Activated naive CD8-positive, alpha-beta T cell treated with anti-CD3 and anti-CD28 coated beads, Interleukin-2, amount 50 U/mL, for 24 hours (primary cell): ENCODE measurements at regions not wholly inside any gene's neighbourhood (a gene's known extent, or its start where the extent isn't known, plus 50 kb on each side); places are given as distances from the start of the nearest gene placed in this dataset.

Source experiments
- ATAC-seq: fragments of 150-1000 bp; cut with Tn5 transposase; one replicate; pipeline ENCODE4 v1.10.0; 2021
- DNase-seq: peaks from one replicate; pipeline ENCODE4 v3.0.0; 2021
- H3K27ac Mint-ChIP-seq: one replicate; pipeline ENCODE4 v1.8.0; 2021; ENCODE audit warnings: mild to moderate bottlenecking, mixed read lengths
- H3K27me3 Mint-ChIP-seq: one replicate; pipeline ENCODE4 v1.8.0; 2021; ENCODE audit warnings: mixed read lengths
- H3K36me3 Mint-ChIP-seq: one replicate; pipeline ENCODE4 v1.8.0; 2021; ENCODE audit warnings: low read depth, mixed read lengths
- H3K4me1 Mint-ChIP-seq: one replicate; pipeline ENCODE4 v1.8.0; 2021; ENCODE audit warnings: mixed read lengths
- H3K4me3 Mint-ChIP-seq: one replicate; pipeline ENCODE4 v1.8.0; 2021; ENCODE audit warnings: mild to moderate bottlenecking, moderate library complexity, mixed read lengths
- H3K9me3 Mint-ChIP-seq: one replicate; pipeline ENCODE4 v1.8.0; 2021; ENCODE audit warnings: mixed read lengths

DNA sequence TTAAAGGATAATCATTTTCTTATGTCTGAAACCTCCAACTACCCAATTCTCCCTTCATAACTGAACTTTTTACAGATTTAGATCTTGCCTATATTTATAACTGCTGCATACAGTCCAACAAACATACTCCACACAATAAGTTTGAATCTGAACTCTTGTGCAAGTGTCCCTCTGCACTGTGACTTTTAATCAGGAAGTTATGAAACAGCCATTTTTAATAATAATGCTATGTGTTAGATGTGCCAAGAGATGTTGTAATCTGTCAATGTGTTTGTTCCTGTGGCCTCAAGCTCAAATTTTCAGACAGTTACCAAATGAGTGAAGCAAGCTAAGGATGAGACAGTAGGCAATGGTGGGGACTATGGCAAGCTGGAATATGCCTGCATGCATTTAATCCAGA, 57.6 kb upstream of the MTAP start:
- no peaks in the 10 kb centered on the region for H3K36me3 Mint-ChIP-seq
- peaks cover 15% of the 10 kb centered on the region for H3K27me3 Mint-ChIP-seq
- no peaks in the 10 kb centered on the region for H3K9me3 Mint-ChIP-seq
- no peak for DNase-seq
- no peak overlapping the region for H3K27ac Mint-ChIP-seq
- H3K4me1 Mint-ChIP-seq = no peaks in the 10 kb centered on the region
- no peak overlapping the region for H3K4me3 Mint-ChIP-seq
- ATAC-seq = no peak

DNA sequence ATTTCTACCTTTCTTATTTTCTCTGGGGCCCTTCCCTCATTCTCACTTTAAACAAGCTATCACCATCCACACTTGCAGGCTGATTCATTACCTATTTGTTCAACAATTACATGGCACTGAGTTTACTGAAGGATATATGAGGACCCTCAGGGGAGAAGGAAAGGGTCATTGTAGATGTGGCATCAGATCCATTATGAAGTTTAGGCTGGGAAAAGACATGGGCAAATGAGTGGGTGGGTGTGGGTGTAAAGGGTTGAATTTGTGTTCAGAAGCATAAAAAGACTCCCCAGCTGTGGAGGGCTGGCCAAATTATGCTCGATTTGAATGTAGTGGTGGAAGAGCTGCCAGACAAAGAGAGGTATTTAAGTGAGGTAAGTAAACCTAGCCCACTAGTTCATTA, 55.9 kb upstream of the MTAP start:
- no peak overlapping the region for H3K4me3 Mint-ChIP-seq
- DNase-seq (no peak), ATAC-seq (no peak)
- H3K36me3 Mint-ChIP-seq = no peaks in the 10 kb centered on the region
- no peaks in the 10 kb centered on the region for H3K4me1 Mint-ChIP-seq
- no peaks in the 10 kb centered on the region for H3K9me3 Mint-ChIP-seq
- H3K27me3 Mint-ChIP-seq = peaks cover 15% of the 10 kb centered on the region
- no peak overlapping the region for H3K27ac Mint-ChIP-seq

- Mint-ChIP-seq H3K36me3 (no peaks in the 10 kb centered on the region), H3K4me1 (no peaks in the 10 kb centered on the region), H3K27me3 (peaks cover 18% of the 10 kb centered on the region), H3K4me3 (no peak overlapping the region), H3K9me3 (no peaks in the 10 kb centered on the region), H3K27ac (no peak overlapping the region)
- no peak for DNase-seq
- ATAC-seq = no peak
Measured at GRCh38 chr9:21747175-21747574, 55.3 kb upstream of the MTAP start.

DNA sequence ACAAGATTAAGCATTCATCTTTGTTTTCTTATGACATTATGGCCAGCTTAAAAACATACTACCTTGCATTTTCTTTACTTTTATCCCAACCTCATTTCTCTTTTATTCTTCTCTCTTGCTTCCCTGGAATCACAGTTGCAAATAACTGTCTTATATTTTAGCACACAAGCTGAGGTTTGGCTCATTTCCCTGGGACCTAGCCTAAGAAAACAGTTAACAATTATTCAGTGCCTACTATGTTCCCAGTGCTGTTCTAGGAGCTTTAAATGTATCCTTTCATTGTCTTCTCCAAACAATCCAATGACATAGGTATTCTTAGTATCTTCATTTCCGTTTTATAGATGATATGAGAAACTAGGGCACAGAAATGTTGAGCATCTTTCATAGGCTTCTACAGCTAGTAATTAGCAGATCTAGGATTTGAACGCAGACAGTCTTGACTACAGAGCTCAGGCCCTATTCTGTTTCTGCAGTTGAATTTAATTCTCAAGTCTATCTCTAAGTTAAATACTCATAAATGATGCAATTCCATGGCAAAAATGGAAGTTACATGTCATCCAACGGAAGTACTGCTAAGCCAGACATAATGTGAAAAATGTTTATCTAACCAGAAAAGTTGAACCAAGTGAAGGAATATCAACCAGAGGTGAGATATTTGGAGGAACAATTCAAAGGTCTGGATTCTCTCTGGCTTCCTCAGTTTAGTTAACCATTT, 52.3 kb upstream of the MTAP start:
- no peak overlapping the region for H3K4me3 Mint-ChIP-seq
- peaks cover 1% of the 10 kb centered on the region for H3K4me1 Mint-ChIP-seq
- peaks cover 25% of the 10 kb centered on the region for H3K27me3 Mint-ChIP-seq
- no peak for DNase-seq
- H3K27ac Mint-ChIP-seq = no peak overlapping the region
- H3K36me3 Mint-ChIP-seq = no peaks in the 10 kb centered on the region
- ATAC-seq = no peak
- H3K9me3 Mint-ChIP-seq = no peaks in the 10 kb centered on the region

DNA sequence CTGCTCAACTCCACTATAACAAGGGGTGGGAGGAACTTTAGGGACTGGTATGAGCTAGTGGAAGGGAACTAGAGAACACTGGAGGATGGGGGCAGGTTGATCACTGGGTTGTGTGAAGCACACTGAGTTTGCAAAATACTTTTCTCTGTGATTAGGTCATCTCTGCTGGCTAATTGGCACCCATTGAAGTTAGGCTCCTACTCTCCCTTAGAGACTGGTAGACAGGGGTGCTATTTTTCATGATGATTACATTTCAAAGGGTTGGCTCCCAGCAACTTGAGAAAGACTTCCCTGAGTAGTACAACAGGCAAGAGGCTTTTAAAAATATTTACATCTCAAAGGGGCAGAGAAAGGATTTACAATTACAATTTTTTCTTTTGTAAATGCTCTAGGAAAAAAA, 50.4 kb upstream of the MTAP start:
- no peak overlapping the region for H3K4me3 Mint-ChIP-seq
- no peak overlapping the region for H3K27ac Mint-ChIP-seq
- DNase-seq (no peak), ATAC-seq (no peak)
- peaks cover 34% of the 10 kb centered on the region for H3K27me3 Mint-ChIP-seq
- H3K36me3 Mint-ChIP-seq = no peaks in the 10 kb centered on the region
- peaks cover 1% of the 10 kb centered on the region for H3K4me1 Mint-ChIP-seq
- H3K9me3 Mint-ChIP-seq = no peaks in the 10 kb centered on the region
